Keratinocyte (primary cell): ENCODE measurements at regions not wholly inside any gene's neighbourhood (a gene's known extent, or its start where the extent isn't known, plus 50 kb on each side); places are given as distances from the start of the nearest gene placed in this dataset.

Experiments used
- DNase-seq: peaks from one replicate; pipeline ENCODE4 v3.0.0-alpha.2; 2011; ENCODE audit warnings: low read depth, missing footprints, low spot score
- FAIRE-seq: peaks from 2 replicates; lab custom pipeline; 2011; peaks lifted over from hg19 to GRCh38; lab: Jason Lieb, UNC
- H2AFZ ChIP-seq: 2 replicates; pipeline ENCODE4 v1.6.0; 2012; ENCODE audit warnings: low read length, control low read depth, inconsistent platforms; ENCODE audit not compliant: control insufficient read depth
- H3K27ac ChIP-seq: 2 replicates; pipeline ENCODE4 v1.5.1; 2011; ENCODE audit warnings: low read length; ENCODE audit not compliant: control insufficient read depth, insufficient read depth
- H3K27me3 ChIP-seq: 3 replicates; pipeline ENCODE4 v1.6.0; 2011; ENCODE audit warnings: low read length; ENCODE audit not compliant: control insufficient read depth, insufficient read depth; ENCODE audit errors: extremely low read depth
- H3K36me3 ChIP-seq, 2 experiments: 2 replicates in 1 of 2; 3 replicates in 1 of 2; pipeline ENCODE4 v1.5.1; 2011; ENCODE audit warnings: low read length in 2 of 2, mild to moderate bottlenecking in 1 of 2; ENCODE audit not compliant: control insufficient read depth in 2 of 2, insufficient read depth in 2 of 2; ENCODE audit errors: extremely low read depth in 1 of 2
- H3K4me1 ChIP-seq: 3 replicates; pipeline ENCODE4 v1.5.1; 2011; ENCODE audit warnings: low read length; ENCODE audit not compliant: control insufficient read depth, insufficient read depth; ENCODE audit errors: extremely low read depth
- H3K4me2 ChIP-seq: 3 replicates; pipeline ENCODE4 v1.6.0; 2011; ENCODE audit warnings: low read depth, low read length; ENCODE audit not compliant: control insufficient read depth, insufficient read depth; ENCODE audit errors: extremely low read depth
- H3K4me3 ChIP-seq, 3 experiments: fragments of 200-600 bp in 1 of 3; sonication (generic) in 1 of 3; 2 replicates in 2 of 3; 3 replicates in 1 of 3; pipeline ENCODE4 v1.5.1; 2011 to 2016; ENCODE audit warnings: low read length in 3 of 3, mild to moderate bottlenecking in 3 of 3, control low read depth in 2 of 3, inconsistent platforms in 1 of 3, low read depth in 1 of 3, mixed read lengths in 1 of 3, mixed run types in 1 of 3, moderate library complexity in 1 of 3; ENCODE audit not compliant: control insufficient read depth in 2 of 3, insufficient read depth in 2 of 3; ENCODE audit errors: extremely low read depth in 1 of 3
- H3K79me2 ChIP-seq: 2 replicates; pipeline ENCODE4 v1.6.0; 2012; ENCODE audit warnings: low read length; ENCODE audit not compliant: control insufficient read depth, insufficient read depth
- H3K9ac ChIP-seq: 3 replicates; pipeline ENCODE4 v1.6.0; 2011; ENCODE audit warnings: low read length; ENCODE audit not compliant: control insufficient read depth, insufficient read depth; ENCODE audit errors: extremely low read depth
- H3K9me1 ChIP-seq: 3 replicates; pipeline ENCODE4 v1.6.0; 2011; ENCODE audit warnings: low read length; ENCODE audit not compliant: control insufficient read depth, insufficient read depth; ENCODE audit errors: extremely low read depth
- H3K9me3 ChIP-seq: 2 replicates; pipeline ENCODE4 v1.5.1; 2012; ENCODE audit warnings: low read depth, low read length; ENCODE audit not compliant: control insufficient read depth
- H4K20me1 ChIP-seq: 3 replicates; pipeline ENCODE4 v1.6.0; 2011; ENCODE audit warnings: low read length; ENCODE audit not compliant: control insufficient read depth, insufficient read depth; ENCODE audit errors: extremely low read depth
- CTCF ChIP-seq, 3 experiments: IDR thresholded peaks in 1 of 3; conservative IDR thresholded peaks in 1 of 3; optimal IDR thresholded peaks in 1 of 3; 2 replicates in 2 of 3; 3 replicates in 1 of 3; pipeline versions ENCODE3 to v1.5.1; 2011; ENCODE audit warnings: low read length in 3 of 3, mild to moderate bottlenecking in 3 of 3, moderate library complexity in 2 of 3, control low read depth in 1 of 3, inconsistent platforms in 1 of 3; ENCODE audit not compliant: insufficient read depth in 2 of 3; ENCODE audit errors: extremely low read depth in 1 of 3
- EZH2 ChIP-seq: IDR thresholded peaks from one replicate; pipeline ENCODE4 v1.6.1; 2012; ENCODE audit warnings: inconsistent platforms, mild to moderate bottlenecking, low read length, moderate library complexity
- dilution Hi-C: fragments of 300-500 bp; cut with MboI; formaldehyde crosslinking; loops from one replicate; pipeline ENCODE4 v1.7.0; 2020; ENCODE audit warnings: low sequenced_read_pairs; ENCODE audit not compliant: extremely low pct_ligation_motif_present

- Histone ChIP-seq H4K20me1 (no peaks in the 10 kb centered on the region), H3K9me3 (no peaks in the 10 kb centered on the region), H3K27ac (no peak overlapping the region), H2AFZ (no peak overlapping the region), H3K79me2 (no peaks in the 10 kb centered on the region), H3K9me1 (no peaks in the 10 kb centered on the region), H3K36me3 (no peaks in the 10 kb centered on the region), H3K9ac (no peak overlapping the region), H3K27me3 (no peaks in the 10 kb centered on the region), H3K4me2 (no peak overlapping the region), H3K4me3 (no peak overlapping the region), H3K4me1 (no peaks in the 10 kb centered on the region)
- TF ChIP-seq EZH2 (no peak), CTCF (optimal IDR thresholded peaks at IDR 0.05 in 1 of 3, IDR thresholded peaks at IDR 0.05 in 1 of 3, conservative IDR thresholded peaks at IDR 0.05 in 1 of 3; ENCODE audit: extremely low read depth in 1 of 3, insufficient read depth in 2 of 3, low read length in 3 of 3) (no peak)
- dilution Hi-C loops, result no loop called here
- FAIRE-seq (no peak), DNase-seq (no peak)
Measured at GRCh38 chr13:50341526-50341925, 326.3 kb downstream of the KCNRG start.

GRCh38 chr13:50344717-50345116 is 329.5 kb downstream of the KCNRG start:
- Histone ChIP-seq H4K20me1 (no peaks in the 10 kb centered on the region), H3K79me2 (no peaks in the 10 kb centered on the region), H3K4me1 (no peaks in the 10 kb centered on the region), H2AFZ (no peak overlapping the region), H3K36me3 (no peaks in the 10 kb centered on the region), H3K9ac (no peak overlapping the region), H3K27me3 (no peaks in the 10 kb centered on the region), H3K9me3 (no peaks in the 10 kb centered on the region), H3K4me2 (no peak overlapping the region), H3K9me1 (no peaks in the 10 kb centered on the region), H3K27ac (no peak overlapping the region), H3K4me3 (no peak overlapping the region)
- FAIRE-seq, result no peak
- no peak for TF ChIP-seq CTCF (optimal IDR thresholded peaks at IDR 0.05 in 1 of 3, IDR thresholded peaks at IDR 0.05 in 1 of 3, conservative IDR thresholded peaks at IDR 0.05 in 1 of 3; ENCODE audit: extremely low read depth in 1 of 3, insufficient read depth in 2 of 3, low read length in 3 of 3)
- TF ChIP-seq EZH2, result no peak
- no peak for DNase-seq
- dilution Hi-C loops, result no loop called here
